DND-41 (cell line): ENCODE measurements at regions not wholly inside any gene's neighbourhood (a gene's known extent, or its start where the extent isn't known, plus 50 kb on each side); places are given as distances from the start of the nearest gene placed in this dataset.
"Not testable (repeated sequence)": the region's sequence is repeated elsewhere in the genome, so short reads cannot be mapped to it uniquely, and the experiment has no call there.

Source experiments
- ATAC-seq: fragments of 200-7000 bp; cut with Tn5 transposase; 3 replicates; pipeline ENCODE4 v1.9.1; 2021; ENCODE audit warnings: low read depth; ENCODE audit not compliant: insufficient read depth
- DNase-seq: peaks from one replicate; pipeline ENCODE4 v3.0.0-alpha.2; 2020
- H2AFZ ChIP-seq: 2 replicates; pipeline ENCODE4 v1.6.0; 2012; ENCODE audit warnings: low read depth, low read length
- H3K27ac ChIP-seq: 2 replicates; pipeline ENCODE4 v1.5.1; 2012; ENCODE audit warnings: low read length, inconsistent platforms
- H3K27me3 ChIP-seq: fragments of 200-600 bp; sonication (generic); 2 replicates; pipeline ENCODE4 v1.6.0; 2012; ENCODE audit warnings: low read length, mild to moderate bottlenecking, inconsistent platforms; ENCODE audit not compliant: insufficient read depth, poor library complexity
- H3K36me3 ChIP-seq: 2 replicates; pipeline ENCODE4 v1.5.1; 2012; ENCODE audit warnings: low read length, inconsistent platforms; ENCODE audit not compliant: insufficient read depth
- H3K4me1 ChIP-seq: 2 replicates; pipeline ENCODE4 v1.5.1; 2012; ENCODE audit warnings: mild to moderate bottlenecking, low read length; ENCODE audit not compliant: insufficient read depth
- H3K4me2 ChIP-seq: 2 replicates; pipeline ENCODE4 v1.6.0; 2012; ENCODE audit warnings: mild to moderate bottlenecking, moderate library complexity, low read length, inconsistent platforms; ENCODE audit not compliant: insufficient read depth
- H3K4me3 ChIP-seq, 2 experiments: fragments of 200-600 bp in 1 of 2; shearing (Covaris generic) in 1 of 2; 2 replicates each; pipeline ENCODE4 v1.5.1; 2012 to 2016; ENCODE audit warnings: inconsistent platforms in 2 of 2, low read length in 2 of 2, mild to moderate bottlenecking in 2 of 2, low read depth in 1 of 2, moderate library complexity in 1 of 2
- H3K79me2 ChIP-seq: 2 replicates; pipeline ENCODE4 v1.6.0; 2012; ENCODE audit warnings: low read length, inconsistent platforms; ENCODE audit not compliant: insufficient read depth
- H3K9ac ChIP-seq: 2 replicates; pipeline ENCODE4 v1.6.0; 2012; ENCODE audit warnings: low read depth, mild to moderate bottlenecking, inconsistent platforms, low read length, moderate library complexity
- H3K9me3 ChIP-seq: 2 replicates; pipeline ENCODE4 v1.5.1; 2012; ENCODE audit warnings: low read length, moderate library complexity, mild to moderate bottlenecking, inconsistent platforms; ENCODE audit not compliant: insufficient read depth, severe bottlenecking
- H4K20me1 ChIP-seq: 2 replicates; pipeline ENCODE4 v1.6.0; 2012; ENCODE audit warnings: low read length; ENCODE audit not compliant: insufficient read depth
- CTCF ChIP-seq: IDR thresholded peaks from 2 replicates; pipeline ENCODE4 v1.5.1; 2012; ENCODE audit warnings: borderline replicate concordance, low read length, moderate library complexity, mild to moderate bottlenecking; ENCODE audit not compliant: poor library complexity, severe bottlenecking; ENCODE audit errors: extremely low read depth
- EZH2 ChIP-seq: IDR thresholded peaks from 3 replicates; pipeline ENCODE4 v1.6.1; 2012; ENCODE audit warnings: borderline replicate concordance, low read depth, mild to moderate bottlenecking, moderate library complexity, low read length, inconsistent platforms; ENCODE audit not compliant: severe bottlenecking

- no peak overlapping the region for H3K4me3 ChIP-seq
- ATAC-seq (no peak), DNase-seq (no peak)
- no peak overlapping the region for H3K9ac ChIP-seq
- no peaks in the 10 kb centered on the region for H3K27me3 ChIP-seq
- H3K4me1 ChIP-seq, result no peaks in the 10 kb centered on the region
- no peaks in the 10 kb centered on the region for H3K36me3 ChIP-seq
- H2AFZ ChIP-seq, result no peak overlapping the region
- H3K4me2 ChIP-seq, result no peak overlapping the region
- H3K79me2 ChIP-seq, result no peaks in the 10 kb centered on the region
- no peak overlapping the region for H3K27ac ChIP-seq
- H4K20me1 ChIP-seq, result no peaks in the 10 kb centered on the region
- H3K9me3 ChIP-seq, result no peaks in the 10 kb centered on the region
- TF ChIP-seq CTCF (no peak), EZH2 (no peak)
These were observed 717.9 kb upstream of the LUZP2 start for GRCh38 chr11:23778971-23779370.

GRCh38 chr11:23780231-23780630, 716.6 kb upstream of the LUZP2 start:
- Histone ChIP-seq H3K4me1 (no peaks in the 10 kb centered on the region), H3K36me3 (no peaks in the 10 kb centered on the region), H3K9me3 (no peaks in the 10 kb centered on the region), H3K27me3 (no peaks in the 10 kb centered on the region), H3K4me3 (no peak overlapping the region), H4K20me1 (no peaks in the 10 kb centered on the region), H3K9ac (no peak overlapping the region), H2AFZ (no peak overlapping the region), H3K79me2 (no peaks in the 10 kb centered on the region), H3K4me2 (no peak overlapping the region), H3K27ac (no peak overlapping the region)
- DNase-seq (no peak), ATAC-seq (no peak)
- TF ChIP-seq EZH2 (no peak), CTCF (no peak)

- DNase-seq, result no peak
- H3K79me2 ChIP-seq, result no peaks in the 10 kb centered on the region
- TF ChIP-seq CTCF (no peak), EZH2 (no peak)
- H4K20me1 ChIP-seq, result no peaks in the 10 kb centered on the region
- no peak overlapping the region for H3K4me2 ChIP-seq
- no peak overlapping the region for H2AFZ ChIP-seq
- H3K9ac ChIP-seq, result no peak overlapping the region
- peaks cover 2% of the 10 kb centered on the region; the same call in 1 of the 2 replicates for H3K4me1 ChIP-seq
- H3K27ac ChIP-seq, result no peak overlapping the region
- ATAC-seq, result no peak
- no peaks in the 10 kb centered on the region for H3K36me3 ChIP-seq
- H3K27me3 ChIP-seq, result no peaks in the 10 kb centered on the region
- H3K9me3 ChIP-seq, result no peaks in the 10 kb centered on the region
- H3K4me3 ChIP-seq, result no peak overlapping the region
These were observed 714.9 kb upstream of the LUZP2 start for GRCh38 chr11:23781803-23782560.

GRCh38 chr11:23786974-23787373, 709.9 kb upstream of the LUZP2 start:
- ATAC-seq, H3K27me3 ChIP-seq, H3K9ac ChIP-seq, H3K4me1 ChIP-seq, H3K27ac ChIP-seq, H3K4me2 ChIP-seq, H4K20me1 ChIP-seq, DNase-seq, H3K4me3 ChIP-seq, H3K9me3 ChIP-seq, H3K79me2 ChIP-seq, H2AFZ ChIP-seq, H3K36me3 ChIP-seq: not testable (repeated sequence)
